GM12878 (cell line): ENCODE measurements at regions not wholly inside any gene's neighbourhood (a gene's known extent, or its start where the extent isn't known, plus 50 kb on each side); places are given as distances from the start of the nearest gene placed in this dataset.
"Not testable (repeated sequence)": the region's sequence is repeated elsewhere in the genome, so short reads cannot be mapped to it uniquely, and the experiment has no call there.

Source experiments
- ATAC-seq: fragments of 200-7000 bp; cut with Tn5 transposase; 3 replicates; pipeline ENCODE4 v1.9.1; 2020; ENCODE audit warnings: mild to moderate bottlenecking, moderate library complexity
- BruUV-seq: library from RNA; stranded (reverse); fragments of 400-500 nt; replicated peaks from 2 replicates; lab custom pipeline; 2021; lab: Mats Ljungman, UMichigan
- CTCF ChIA-PET: fragments of 300-600 bp; sonication (Branson Sonifier 250); formaldehyde crosslinking; extraction: SDS; loops from one replicate; lab custom pipeline; 2021; ENCODE audit warnings: inconsistent platforms; lab: Yijun Ruan, JAX
- POLR2A ChIA-PET: fragments of 350-600 bp; formaldehyde crosslinking; extraction: SDS; loops from one replicate; lab custom pipeline; 2021; ENCODE audit warnings: inconsistent platforms; lab: Charles Lee
- RAD21 ChIA-PET: fragments of 300-600 bp; sonication (Branson Sonifier 250); formaldehyde crosslinking; loops from one replicate; lab custom pipeline; 2023; ENCODE audit warnings: antibody characterized with exemption; ENCODE audit not compliant: unreplicated experiment; lab: Charles Lee
- SMC1A ChIA-PET: fragments of 300-600 bp; sonication (Branson Sonifier 250); formaldehyde crosslinking; loops from one replicate; lab custom pipeline; 2023; ENCODE audit not compliant: unreplicated experiment, uncharacterized antibody; lab: Charles Lee
- DNase-seq: peaks from one replicate; pipeline ENCODE4 v3.0.0-alpha.2; 2011; ENCODE audit warnings: low read depth, low spot score
- FAIRE-seq: peaks from 3 replicates; lab custom pipeline; 2011; peaks lifted over from hg19 to GRCh38; lab: Jason Lieb, UNC
- H2AFZ ChIP-seq: 2 replicates; pipeline ENCODE4 v1.6.0; 2011; ENCODE audit warnings: low read depth, low read length, control low read depth; ENCODE audit not compliant: control insufficient read depth
- H3K27ac ChIP-seq: 2 replicates; pipeline ENCODE4 v1.5.1; 2011; ENCODE audit warnings: control low read depth; ENCODE audit not compliant: control insufficient read depth, insufficient read depth
- H3K27me3 ChIP-seq, 2 experiments: replicated peaks in 1 of 2; 2 replicates each; pipeline versions ENCODE4 v1.6.0 to v1.6.1; 2011; ENCODE audit warnings: low read length in 1 of 2; ENCODE audit not compliant: control insufficient read depth in 2 of 2, insufficient read depth in 2 of 2
- H3K36me3 ChIP-seq, 2 experiments: 2 replicates each; pipeline ENCODE4 v1.5.1; 2011; ENCODE audit warnings: low read length in 1 of 2; ENCODE audit not compliant: control insufficient read depth in 2 of 2, insufficient read depth in 2 of 2
- H3K4me1 ChIP-seq: 2 replicates; pipeline ENCODE4 v1.6.1; 2011; ENCODE audit warnings: mild to moderate bottlenecking, low read length, moderate library complexity, mixed read lengths; ENCODE audit not compliant: control insufficient read depth, insufficient read depth
- H3K4me2 ChIP-seq: 2 replicates; pipeline ENCODE4 v1.6.0; 2011; ENCODE audit warnings: control low read depth; ENCODE audit not compliant: control insufficient read depth, insufficient read depth
- H3K4me3 ChIP-seq: fragments of 200-600 bp; sonication (generic); 2 replicates; pipeline ENCODE4 v1.5.1; 2016
- H3K79me2 ChIP-seq: 2 replicates; pipeline ENCODE4 v1.6.0; 2011; ENCODE audit warnings: low read length; ENCODE audit not compliant: control insufficient read depth, insufficient read depth
- H3K9ac ChIP-seq: 2 replicates; pipeline ENCODE4 v1.8.0; 2011; ENCODE audit warnings: low read length, control low read depth, mixed read lengths; ENCODE audit not compliant: control insufficient read depth, insufficient read depth
- H3K9me3 ChIP-seq: replicated peaks from 3 replicates; pipeline ENCODE4 v1.5.1; 2011; ENCODE audit warnings: mild to moderate bottlenecking, low read length; ENCODE audit not compliant: control insufficient read depth, insufficient read depth
- H4K20me1 ChIP-seq: 2 replicates; pipeline ENCODE4 v1.6.0; 2011; ENCODE audit not compliant: control insufficient read depth, insufficient read depth
- CBFB ChIP-seq: IDR thresholded peaks from 2 replicates; pipeline ENCODE4 v1.6.1; 2016; ENCODE audit warnings: antibody characterized with exemption, low read depth
- CEBPB ChIP-seq, 2 experiments: fragments of 150-350 bp in 1 of 2; IDR thresholded peaks; 2 replicates each; pipeline ENCODE4 v1.6.1; 2012 to 2014; ENCODE audit warnings: low read depth in 2 of 2, low read length in 2 of 2, borderline replicate concordance in 1 of 2, inconsistent platforms in 1 of 2
- NFYB ChIP-seq: IDR thresholded peaks from 2 replicates; pipeline ENCODE4 v1.6.1; 2011; ENCODE audit warnings: low read depth, mild to moderate bottlenecking, low read length, improper control_type of control experiment, moderate library complexity; ENCODE audit not compliant: insufficient read depth
- NR2C1 ChIP-seq: fragments of 450-650 bp; IDR thresholded peaks from 2 replicates; pipeline ENCODE4 v1.6.1; 2017; ENCODE audit warnings: antibody characterized with exemption, mild to moderate bottlenecking, moderate library complexity
- ZNF274 ChIP-seq: IDR thresholded peaks from one replicate; pipeline ENCODE4 v1.8.0; 2011; ENCODE audit not compliant: insufficient read length, insufficient read depth
- WGBS: methylation state at CpG from one replicate; pipeline ENCODE4 v1.1.6; 2016; ENCODE audit warnings: low lambda C conversion rate; ENCODE audit not compliant: insufficient replicate concordance, insufficient coverage; ENCODE audit errors: missing lambda C conversion rate; 5-methylcytosine and 5-hydroxymethylcytosine counted together
- in situ Hi-C: fragments of 300-500 bp; cut with MboI; formaldehyde crosslinking; loops from 9 replicates; pipeline ENCODE4 v1.14.3; 2018; ENCODE audit warnings: mixed read lengths
- intact Hi-C: fragments of 100-400 bp; cut with micrococcal nuclease; formaldehyde crosslinking; loops from one replicate; pipeline ENCODE4 v1.14.2; 2022; ENCODE audit not compliant: unreplicated experiment

GRCh38 chr5:19288311-19288710 is 699.7 kb downstream of the CDH18 start:
- DNase-seq, in situ Hi-C loops, H3K4me3 ChIP-seq, POLR2A ChIA-PET, ATAC-seq, H3K9ac ChIP-seq, H3K79me2 ChIP-seq, H3K27ac ChIP-seq, H4K20me1 ChIP-seq, BruUV-seq, H2AFZ ChIP-seq, SMC1A ChIA-PET, H3K4me1 ChIP-seq, CTCF ChIA-PET, H3K9me3 ChIP-seq, intact Hi-C loops, FAIRE-seq, H3K36me3 ChIP-seq, H3K27me3 ChIP-seq, RAD21 ChIA-PET, H3K4me2 ChIP-seq: not testable (repeated sequence)
- 31% methylated on average over 8 of the region's 8 CpGs for WGBS

GRCh38 chr5:19297934-19298333 is 690.1 kb downstream of the CDH18 start:
- DNase-seq = no peak
- intact Hi-C loops = no loop called here
- no peaks in the 10 kb centered on the region for H3K79me2 ChIP-seq
- ATAC-seq = no peak
- H3K9ac ChIP-seq = no peak overlapping the region
- H3K36me3 ChIP-seq = no peaks in the 10 kb centered on the region
- H3K4me1 ChIP-seq = no peaks in the 10 kb centered on the region
- H3K27ac ChIP-seq = no peak overlapping the region
- POLR2A ChIA-PET = no interaction called here
- no peak for TF ChIP-seq CBFB
- no peak for TF ChIP-seq ZNF274
- TF ChIP-seq NR2C1 = no peak
- no peak for TF ChIP-seq NFYB
- no peak for TF ChIP-seq CEBPB (IDR thresholded peaks at IDR 0.05; ENCODE audit: borderline replicate concordance in 1 of 2, low read depth in 2 of 2, low read length in 2 of 2)
- CTCF ChIA-PET = no interaction called here
- BruUV-seq = no TSS peak
- in situ Hi-C loops = no loop called here
- no peaks in the 10 kb centered on the region for H3K9me3 ChIP-seq
- H3K4me2 ChIP-seq = no peak overlapping the region
- H3K27me3 ChIP-seq = no peaks in the 10 kb centered on the region
- no peaks in the 10 kb centered on the region for H4K20me1 ChIP-seq
- no peak overlapping the region for H3K4me3 ChIP-seq
- SMC1A ChIA-PET = no interaction called here
- H2AFZ ChIP-seq = no peak overlapping the region
- FAIRE-seq = no peak
- RAD21 ChIA-PET = no interaction called here
- WGBS = 0% methylated on average over 2 of the region's 2 CpGs
